Gastroesophageal sphincter (tissue), 3 donors: ENCODE measurements at regions not wholly inside any gene's neighbourhood (a gene's known extent, or its start where the extent isn't known, plus 50 kb on each side); places are given as distances from the start of the nearest gene placed in this dataset.

Source experiments
- EP300 ChIP-seq: sonication (generic); formaldehyde crosslinking; IDR thresholded peaks from one replicate; pipeline ENCODE4 v1.6.1; 2017; ENCODE audit warnings: antibody characterized with exemption, mild to moderate bottlenecking
- POLR2A ChIP-seq, 2 donors: fragments of 450-650 bp; IDR thresholded peaks; one replicate each; pipeline ENCODE4 v1.6.1; 2017; ENCODE audit warnings: antibody characterized with exemption in 2 of 2, mild to moderate bottlenecking in 2 of 2, moderate library complexity in 1 of 2
- POLR2AphosphoS5 ChIP-seq: sonication (generic); formaldehyde crosslinking; IDR thresholded peaks from one replicate; pipeline ENCODE4 v1.6.1; 2017; ENCODE audit warnings: antibody characterized with exemption
- TF ChIP-seq, protein P1 (sequence below), 4 experiments: fragments of 200-600 bp in 2 of 4; fragments of 450-650 bp in 2 of 4; sonication (generic) in 1 of 4; IDR thresholded peaks; one replicate each; pipeline ENCODE4 v1.5.1; 2017 to 2019; ENCODE audit warnings: antibody characterized with exemption in 4 of 4, mild to moderate bottlenecking in 2 of 4, moderate library complexity in 2 of 4

DNA sequence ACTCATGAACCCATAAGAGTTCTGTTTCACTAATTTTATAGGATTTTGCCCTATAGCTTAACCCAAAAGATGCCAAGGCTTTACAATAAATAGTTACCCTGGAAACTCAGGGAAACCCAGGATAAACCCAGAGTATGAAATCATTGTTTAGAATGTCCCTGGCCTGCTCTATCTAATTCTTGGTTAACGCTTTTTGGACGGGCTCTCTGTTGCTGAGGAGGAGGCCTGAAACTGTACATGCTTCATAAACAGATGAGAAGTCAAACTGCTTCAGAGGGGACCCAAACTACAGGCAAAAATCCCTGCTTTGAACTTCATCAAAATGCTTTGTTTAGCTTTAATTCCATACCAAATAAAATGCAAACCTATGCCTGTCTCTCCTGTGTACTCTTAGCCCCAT is 291.9 kb downstream of the SH3GL2 start:
- TF ChIP-seq POLR2AphosphoS5 (no peak), POLR2A (IDR thresholded peaks at IDR 0.05) (no peak), EP300 (no peak)
- TF ChIP-seq, protein P1, sequence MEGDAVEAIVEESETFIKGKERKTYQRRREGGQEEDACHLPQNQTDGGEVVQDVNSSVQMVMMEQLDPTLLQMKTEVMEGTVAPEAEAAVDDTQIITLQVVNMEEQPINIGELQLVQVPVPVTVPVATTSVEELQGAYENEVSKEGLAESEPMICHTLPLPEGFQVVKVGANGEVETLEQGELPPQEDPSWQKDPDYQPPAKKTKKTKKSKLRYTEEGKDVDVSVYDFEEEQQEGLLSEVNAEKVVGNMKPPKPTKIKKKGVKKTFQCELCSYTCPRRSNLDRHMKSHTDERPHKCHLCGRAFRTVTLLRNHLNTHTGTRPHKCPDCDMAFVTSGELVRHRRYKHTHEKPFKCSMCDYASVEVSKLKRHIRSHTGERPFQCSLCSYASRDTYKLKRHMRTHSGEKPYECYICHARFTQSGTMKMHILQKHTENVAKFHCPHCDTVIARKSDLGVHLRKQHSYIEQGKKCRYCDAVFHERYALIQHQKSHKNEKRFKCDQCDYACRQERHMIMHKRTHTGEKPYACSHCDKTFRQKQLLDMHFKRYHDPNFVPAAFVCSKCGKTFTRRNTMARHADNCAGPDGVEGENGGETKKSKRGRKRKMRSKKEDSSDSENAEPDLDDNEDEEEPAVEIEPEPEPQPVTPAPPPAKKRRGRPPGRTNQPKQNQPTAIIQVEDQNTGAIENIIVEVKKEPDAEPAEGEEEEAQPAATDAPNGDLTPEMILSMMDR (IDR thresholded peaks at IDR 0.05), result no peak
